IPS DF 6.9 (cell line): ENCODE measurements at regions not wholly inside any gene's neighbourhood (a gene's known extent, or its start where the extent isn't known, plus 50 kb on each side); places are given as distances from the start of the nearest gene placed in this dataset.

Experiments
- DNase-seq: peaks from one replicate; pipeline ENCODE4 v3.0.0-alpha.2; 2013; ENCODE audit warnings: low read depth, low spot score
- H3K27ac ChIP-seq: one replicate; pipeline ENCODE4 v1.5.1; 2013; ENCODE audit warnings: low read length, control low read depth
- H3K27me3 ChIP-seq: 2 replicates; pipeline ENCODE4 v1.6.1; 2013; ENCODE audit warnings: mild to moderate bottlenecking, low read length; ENCODE audit not compliant: control insufficient read depth, insufficient read depth
- H3K36me3 ChIP-seq: 2 replicates; pipeline ENCODE4 v1.6.1; 2013; ENCODE audit warnings: low read length; ENCODE audit not compliant: control insufficient read depth, insufficient read depth
- H3K4me1 ChIP-seq: 2 replicates; pipeline ENCODE4 v1.6.1; 2013; ENCODE audit warnings: low read length; ENCODE audit not compliant: control insufficient read depth, insufficient read depth
- H3K4me3 ChIP-seq: 2 replicates; pipeline ENCODE4 v1.5.1; 2013; ENCODE audit warnings: mild to moderate bottlenecking, low read length
- H3K9me3 ChIP-seq: 2 replicates; pipeline ENCODE4 v1.6.1; 2013; ENCODE audit warnings: low read length, inconsistent platforms; ENCODE audit not compliant: control insufficient read depth, insufficient read depth
- WGBS: extraction: QIAGEN DNeasy Blood & Tissue Kit; methylation state at CpG from one replicate; pipeline ENCODE4 v1.1.7; 2013; ENCODE audit warnings: mixed read lengths, missing lambda C conversion rate; ENCODE audit not compliant: insufficient read length, insufficient coverage; 5-methylcytosine and 5-hydroxymethylcytosine counted together

DNA sequence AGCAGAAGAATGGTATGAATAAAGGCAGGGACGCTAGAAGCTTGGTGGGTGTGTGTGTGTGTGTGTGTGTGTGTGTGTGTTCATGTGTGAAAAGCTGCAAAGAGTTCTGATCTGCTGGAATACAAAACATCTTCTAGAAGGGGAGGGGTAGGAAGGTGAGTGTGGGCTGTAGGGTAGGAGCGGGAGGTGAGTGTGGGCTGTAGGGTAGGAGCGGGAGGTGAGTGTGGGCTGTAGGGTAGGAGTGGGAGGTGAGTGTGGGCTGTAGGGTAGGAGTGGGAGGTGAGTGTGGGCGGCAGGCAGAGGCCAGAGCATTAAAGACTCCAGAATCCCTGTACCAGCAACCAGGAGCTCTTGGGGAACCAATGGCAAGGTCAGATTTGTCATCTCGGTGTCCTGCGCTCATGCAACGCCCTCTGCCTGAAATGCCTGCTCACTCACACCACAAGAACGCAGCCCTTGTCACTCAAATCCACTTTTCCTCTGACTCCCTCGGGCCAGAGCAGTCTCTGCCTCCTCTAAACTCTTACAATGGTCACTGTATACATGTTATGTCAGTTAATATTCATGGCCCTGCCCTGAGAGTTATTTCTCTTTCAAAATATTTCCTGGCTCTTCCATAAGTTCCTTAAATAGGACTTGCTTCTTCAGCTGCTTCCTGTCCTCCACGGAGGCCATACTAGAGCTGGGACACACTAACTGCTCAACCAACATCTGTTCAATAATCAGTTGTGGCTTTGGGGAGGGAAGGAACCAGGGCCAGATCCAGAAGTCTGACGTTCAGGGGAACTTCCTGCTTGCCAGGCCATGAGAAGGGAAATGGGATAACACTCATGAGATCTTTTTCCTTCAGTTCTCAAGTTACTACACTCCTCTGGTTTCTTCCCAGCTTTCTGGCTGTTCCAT, 53.6 kb upstream of the ZNF644 start:
- H3K4me3 ChIP-seq: no peak overlapping the region
- H3K9me3 ChIP-seq: no peaks in the 10 kb centered on the region
- no peaks in the 10 kb centered on the region for H3K36me3 ChIP-seq
- H3K27ac ChIP-seq: no peak overlapping the region
- H3K4me1 ChIP-seq: no peaks in the 10 kb centered on the region
- no CpG with 5 or more reads among the region's 11 CpGs for WGBS
- H3K27me3 ChIP-seq: no peaks in the 10 kb centered on the region
- DNase-seq: no peak

- no peaks in the 10 kb centered on the region for H3K9me3 ChIP-seq
- DNase-seq: no peak
- no peak overlapping the region for H3K4me3 ChIP-seq
- no peaks in the 10 kb centered on the region for H3K36me3 ChIP-seq
- no peaks in the 10 kb centered on the region for H3K4me1 ChIP-seq
- H3K27me3 ChIP-seq: no peaks in the 10 kb centered on the region
- H3K27ac ChIP-seq: no peak overlapping the region
- WGBS: no CpG with 5 or more reads among the region's 2 CpGs
These were observed 51.5 kb upstream of the ZNF644 start for GRCh38 chr1:91073299-91073698.

GRCh38 chr1:91071838-91072237, 50.0 kb upstream of the ZNF644 start:
- H3K4me1 ChIP-seq: no peaks in the 10 kb centered on the region; the same call in 1 of the 2 replicates
- no peaks in the 10 kb centered on the region for H3K36me3 ChIP-seq
- H3K27me3 ChIP-seq: no peaks in the 10 kb centered on the region
- 100% methylated on average over 2 of the region's 5 CpGs for WGBS
- H3K27ac ChIP-seq: no peak overlapping the region
- H3K9me3 ChIP-seq: no peaks in the 10 kb centered on the region
- no peak for DNase-seq
- no peak overlapping the region for H3K4me3 ChIP-seq
